K562 (cell line): ENCODE measurements at regions not wholly inside any gene's neighbourhood (a gene's known extent, or its start where the extent isn't known, plus 50 kb on each side); places are given as distances from the start of the nearest gene placed in this dataset.

Experiments
- ATAC-seq: fragments of 200-7000 bp; cut with Tn5 transposase; 3 replicates; pipeline ENCODE4 v1.9.1; 2020; ENCODE audit warnings: moderate library complexity
- BruUV-seq: library from RNA; stranded (reverse); fragments of 400-500 nt; replicated peaks from 2 replicates; lab custom pipeline; 2021; lab: Mats Ljungman, UMichigan
- CTCF ChIA-PET: fragments of 300-600 bp; formaldehyde crosslinking; extraction: SDS; loops from one replicate; lab custom pipeline; 2021; ENCODE audit warnings: low intra/inter-chr PET ratio; lab: Yijun Ruan, JAX
- POLR2A ChIA-PET: fragments of 300-600, 350-650 bp; sonication (Branson Sonifier 250); formaldehyde crosslinking; extraction: SDS; loops from one replicate; lab custom pipeline; 2021; ENCODE audit warnings: antibody characterized with exemption, inconsistent platforms; lab: Yijun Ruan, JAX
- DNase-seq, 4 experiments: peaks; one replicate each; pipeline versions ENCODE4 v3.0.0 to v3.0.0-alpha.2; 2011 to 2018; ENCODE audit warnings: low spot score in 3 of 4, mixed read lengths in 3 of 4; ENCODE audit errors: extremely low read depth in 1 of 4
- FAIRE-seq: peaks from 2 replicates; lab custom pipeline; 2011; peaks lifted over from hg19 to GRCh38; lab: Jason Lieb, UNC
- H2AFZ ChIP-seq: 2 replicates; pipeline ENCODE4 v1.6.0; 2011; ENCODE audit warnings: low read depth, low read length, control low read depth, inconsistent platforms
- H3K27ac ChIP-seq: fragments of 200-600 bp; 3 replicates; pipeline ENCODE4 v1.8.0; 2011; ENCODE audit warnings: low read depth, mild to moderate bottlenecking, control low read depth, inconsistent platforms, low read length, moderate library complexity, mixed read lengths; ENCODE audit errors: extremely low read depth
- H3K27me3 ChIP-seq, 2 experiments: fragments of 300-600 bp in 1 of 2; 2 replicates in 1 of 2; 3 replicates in 1 of 2; pipeline versions ENCODE4 v1.6.0 to v1.8.0; 2011; ENCODE audit warnings: inconsistent platforms in 2 of 2, low read length in 2 of 2, mild to moderate bottlenecking in 1 of 2, mixed read lengths in 1 of 2, moderate library complexity in 1 of 2; ENCODE audit not compliant: control insufficient read depth in 2 of 2, insufficient read depth in 2 of 2
- H3K36me3 ChIP-seq: fragments of 300-600 bp; 3 replicates; pipeline ENCODE4 v1.8.0; 2011; ENCODE audit warnings: mild to moderate bottlenecking, low read length, inconsistent platforms; ENCODE audit not compliant: control insufficient read depth, insufficient read depth
- H3K4me1 ChIP-seq, 2 experiments: fragments of 200-600 bp in 1 of 2; replicated peaks in 1 of 2; 2 replicates in 1 of 2; 3 replicates in 1 of 2; pipeline versions ENCODE4 v1.5.1 to v1.8.0; 2011; ENCODE audit warnings: inconsistent platforms in 2 of 2, low read length in 2 of 2, mild to moderate bottlenecking in 1 of 2, mixed read lengths in 1 of 2, moderate library complexity in 1 of 2; ENCODE audit not compliant: control insufficient read depth in 2 of 2, insufficient read depth in 2 of 2
- H3K4me2 ChIP-seq: 2 replicates; pipeline ENCODE4 v1.6.1; 2011; ENCODE audit warnings: low read length, control low read depth, inconsistent platforms, mixed read lengths; ENCODE audit not compliant: insufficient read depth
- H3K4me3 ChIP-seq: fragments of 200-600 bp; sonication (generic), shearing (Covaris generic); 2 replicates; pipeline ENCODE4 v1.5.1; 2016; ENCODE audit warnings: control low read depth, inconsistent platforms
- H3K79me2 ChIP-seq: fragments of 200-600 bp; 3 replicates; pipeline ENCODE4 v1.8.0; 2011; ENCODE audit warnings: low read length, inconsistent platforms; ENCODE audit not compliant: control insufficient read depth, insufficient read depth
- H3K9ac ChIP-seq, 2 experiments: 2 replicates each; pipeline versions ENCODE4 v1.6.0 to v1.6.1; 2011; ENCODE audit warnings: low read depth in 2 of 2, low read length in 2 of 2, control low read depth in 1 of 2, inconsistent platforms in 1 of 2, mild to moderate bottlenecking in 1 of 2, mixed read lengths in 1 of 2; ENCODE audit not compliant: insufficient read depth in 1 of 2
- H3K9me1 ChIP-seq: one replicate; pipeline ENCODE4 v1.6.0; 2011; ENCODE audit warnings: inconsistent platforms, mild to moderate bottlenecking, low read length, moderate library complexity; ENCODE audit not compliant: control insufficient read depth, insufficient read depth
- H3K9me3 ChIP-seq: replicated peaks from 2 replicates; pipeline ENCODE4 v1.5.1; 2011; ENCODE audit warnings: low read depth, low read length, inconsistent platforms; ENCODE audit not compliant: control insufficient read depth, insufficient read depth
- H4K20me1 ChIP-seq: replicated peaks from 2 replicates; pipeline ENCODE4 v1.6.1; 2011; ENCODE audit warnings: low read length, inconsistent platforms, mixed read lengths; ENCODE audit not compliant: control insufficient read depth, insufficient read depth
- BMI1 ChIP-seq: fragments of 150-350 bp; IDR thresholded peaks from 2 replicates; pipeline ENCODE4 v1.6.1; 2014; ENCODE audit warnings: low read length
- BRCA1 ChIP-seq, 2 experiments: fragments of 450-650 bp in 1 of 2; sonication (generic) in 1 of 2; formaldehyde crosslinking in 1 of 2; IDR thresholded peaks; 2 replicates each; pipeline versions ENCODE4 v1.5.0 to v1.6.1; 2017 to 2020; ENCODE audit warnings: mild to moderate bottlenecking in 1 of 2, missing genetic modification reagents in 1 of 2
- GABPA ChIP-seq: fragments of 200-800 bp; sonication (Bioruptor generic); conservative IDR thresholded peaks from 2 replicates; pipeline ENCODE4 v1.6.1; 2016; ENCODE audit warnings: low read depth, missing genetic modification characterization, missing compliant biosample characterization
- MAFG ChIP-seq: fragments of 450-650 bp; conservative IDR thresholded peaks from 2 replicates; pipeline ENCODE4 v1.6.1; 2016; ENCODE audit warnings: missing genetic modification characterization, missing compliant biosample characterization
- MEF2A ChIP-seq: IDR thresholded peaks from 2 replicates; pipeline ENCODE4 v1.6.1; 2011; ENCODE audit warnings: low read depth, mild to moderate bottlenecking, low read length, moderate library complexity; ENCODE audit not compliant: control insufficient read depth
- MYNN ChIP-seq, 2 experiments: sonication (generic); formaldehyde crosslinking in 1 of 2; IDR thresholded peaks; 2 replicates each; pipeline versions ENCODE4 v1.5.0 to v1.6.1; 2016 to 2020; ENCODE audit warnings: antibody characterized with exemption in 1 of 2, missing genetic modification reagents in 1 of 2
- SAP30 ChIP-seq: fragments of 200-600 bp; sonication (generic); IDR thresholded peaks from 2 replicates; pipeline ENCODE4 v1.6.1; 2012; ENCODE audit warnings: borderline replicate concordance, low read depth, mild to moderate bottlenecking, moderate library complexity, low read length, control low read depth, inconsistent platforms; ENCODE audit not compliant: insufficient read depth, poor library complexity, severe bottlenecking
- SNIP1 ChIP-seq: fragments of 450-650 bp; IDR thresholded peaks from 2 replicates; pipeline ENCODE4 v1.7.1; 2017; ENCODE audit warnings: low read depth, mild to moderate bottlenecking
- U2AF2 ChIP-seq: fragments of 200-400 bp; formaldehyde crosslinking; optimal IDR thresholded peaks from 2 replicates; pipeline ENCODE3; 2017; ENCODE audit warnings: low read depth, mild to moderate bottlenecking, low read length
- ZNF316 ChIP-seq: fragments of 450-650 bp; IDR thresholded peaks from 2 replicates; pipeline ENCODE4 v1.6.1; 2016
- ZNF354B ChIP-seq: fragments of 250-450 bp; sonication (Bioruptor Pico); IDR thresholded peaks from 2 replicates; pipeline ENCODE4 v1.4.0; 2020
- ZNF444 ChIP-seq: fragments of 250-450 bp; sonication (Bioruptor Pico); IDR thresholded peaks from 2 replicates; pipeline ENCODE4 v1.4.0; 2020; ENCODE audit warnings: mild to moderate bottlenecking, moderate library complexity
- ZNF699 ChIP-seq: fragments of 250-450 bp; sonication (Bioruptor Pico); IDR thresholded peaks from 2 replicates; pipeline ENCODE4 v1.8.0; 2021; ENCODE audit warnings: mild to moderate bottlenecking, moderate library complexity; ENCODE audit not compliant: insufficient replicate concordance
- ZNF75A ChIP-seq: fragments of 450-650 bp; formaldehyde crosslinking; IDR thresholded peaks from 2 replicates; pipeline ENCODE4 v1.4.0; 2020; ENCODE audit warnings: mild to moderate bottlenecking
- WGBS: fragments of 100-300 bp; shearing (Covaris generic); methylation state at CpG from one replicate; pipeline ENCODE4 v1.1.6; 2016; ENCODE audit warnings: low coverage, mixed read lengths; ENCODE audit not compliant: insufficient coverage; ENCODE audit errors: missing lambda C conversion rate; 5-methylcytosine and 5-hydroxymethylcytosine counted together
- in situ Hi-C: fragments of 300-500 bp; cut with MboI; formaldehyde crosslinking; loops from 4 replicates; pipeline ENCODE4 v1.15.0; 2018; ENCODE audit warnings: inconsistent platforms, mixed read lengths
- intact Hi-C: fragments of 100-400 bp; cut with micrococcal nuclease; formaldehyde crosslinking; loops from 2 replicates; pipeline ENCODE4 v1.14.2; 2022
- TF ChIP-seq, protein P1 (sequence below): IDR thresholded peaks from 2 replicates; pipeline ENCODE4 v1.6.1; 2014; ENCODE audit warnings: antibody characterized with exemption
- TF ChIP-seq, protein P2 (sequence below): sonication (generic); formaldehyde crosslinking; IDR thresholded peaks from 2 replicates; pipeline ENCODE4 v1.8.1; 2023; ENCODE audit warnings: mild to moderate bottlenecking, missing genetic modification reagents
- TF ChIP-seq, protein P3 (sequence below): sonication (generic); formaldehyde crosslinking; IDR thresholded peaks from 2 replicates; pipeline ENCODE4 v1.8.0; 2022; ENCODE audit warnings: missing genetic modification reagents, mild to moderate bottlenecking, moderate library complexity, borderline replicate concordance

GRCh38 chr18:26783170-26783569, 82.3 kb downstream of the AQP4 start:
- H3K4me1 ChIP-seq: no peaks in the 10 kb centered on the region
- H3K9me1 ChIP-seq: no peaks in the 10 kb centered on the region
- ChIA-PET CTCF (no interaction called here), POLR2A (no interaction called here)
- WGBS: 2% methylated on average over 6 of the region's 6 CpGs
- FAIRE-seq (no peak), ATAC-seq (no peak), DNase-seq (no peak)
- no peaks in the 10 kb centered on the region for H3K27me3 ChIP-seq
- no peaks in the 10 kb centered on the region for H3K36me3 ChIP-seq
- H3K4me3 ChIP-seq: no peak overlapping the region
- H3K9me3 ChIP-seq: no peaks in the 10 kb centered on the region
- in situ Hi-C loops: no loop called here
- no peak overlapping the region for H2AFZ ChIP-seq
- H4K20me1 ChIP-seq: no peaks in the 10 kb centered on the region
- BruUV-seq: no TSS peak
- H3K27ac ChIP-seq: no peak overlapping the region
- no peaks in the 10 kb centered on the region for H3K79me2 ChIP-seq
- H3K9ac ChIP-seq: no peak overlapping the region
- no peak overlapping the region for H3K4me2 ChIP-seq
- intact Hi-C loops: no loop called here
- no peak for TF ChIP-seq ZNF444 (CRISPR knock-in tag)
- no peak for TF ChIP-seq GABPA (tag)
- no peak for TF ChIP-seq MYNN (IDR thresholded peaks at IDR 0.05)
- TF ChIP-seq MYNN (CRISPR knock-in tag; IDR thresholded peaks at IDR 0.05): no peak
- TF ChIP-seq U2AF2: no peak
- TF ChIP-seq MAFG: no peak
- no peak for TF ChIP-seq ZNF316
- no peak for TF ChIP-seq ZNF354B (CRISPR knock-in tag)
- TF ChIP-seq ZNF75A: no peak
- no peak for TF ChIP-seq MEF2A
- TF ChIP-seq BRCA1 (IDR thresholded peaks at IDR 0.05): no peak
- no peak for TF ChIP-seq BRCA1 (CRISPR knock-in tag; IDR thresholded peaks at IDR 0.05)
- TF ChIP-seq BMI1: no peak
- TF ChIP-seq, protein P1, sequence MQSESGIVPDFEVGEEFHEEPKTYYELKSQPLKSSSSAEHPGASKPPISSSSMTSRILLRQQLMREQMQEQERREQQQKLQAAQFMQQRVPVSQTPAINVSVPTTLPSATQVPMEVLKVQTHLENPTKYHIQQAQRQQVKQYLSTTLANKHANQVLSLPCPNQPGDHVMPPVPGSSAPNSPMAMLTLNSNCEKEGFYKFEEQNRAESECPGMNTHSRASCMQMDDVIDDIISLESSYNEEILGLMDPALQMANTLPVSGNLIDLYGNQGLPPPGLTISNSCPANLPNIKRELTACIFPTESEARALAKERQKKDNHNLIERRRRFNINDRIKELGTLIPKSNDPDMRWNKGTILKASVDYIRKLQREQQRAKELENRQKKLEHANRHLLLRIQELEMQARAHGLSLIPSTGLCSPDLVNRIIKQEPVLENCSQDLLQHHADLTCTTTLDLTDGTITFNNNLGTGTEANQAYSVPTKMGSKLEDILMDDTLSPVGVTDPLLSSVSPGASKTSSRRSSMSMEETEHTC: no peak
- no peak for TF ChIP-seq ZNF699 (CRISPR knock-in tag)
- no peak for TF ChIP-seq SAP30
- TF ChIP-seq, protein P2, sequence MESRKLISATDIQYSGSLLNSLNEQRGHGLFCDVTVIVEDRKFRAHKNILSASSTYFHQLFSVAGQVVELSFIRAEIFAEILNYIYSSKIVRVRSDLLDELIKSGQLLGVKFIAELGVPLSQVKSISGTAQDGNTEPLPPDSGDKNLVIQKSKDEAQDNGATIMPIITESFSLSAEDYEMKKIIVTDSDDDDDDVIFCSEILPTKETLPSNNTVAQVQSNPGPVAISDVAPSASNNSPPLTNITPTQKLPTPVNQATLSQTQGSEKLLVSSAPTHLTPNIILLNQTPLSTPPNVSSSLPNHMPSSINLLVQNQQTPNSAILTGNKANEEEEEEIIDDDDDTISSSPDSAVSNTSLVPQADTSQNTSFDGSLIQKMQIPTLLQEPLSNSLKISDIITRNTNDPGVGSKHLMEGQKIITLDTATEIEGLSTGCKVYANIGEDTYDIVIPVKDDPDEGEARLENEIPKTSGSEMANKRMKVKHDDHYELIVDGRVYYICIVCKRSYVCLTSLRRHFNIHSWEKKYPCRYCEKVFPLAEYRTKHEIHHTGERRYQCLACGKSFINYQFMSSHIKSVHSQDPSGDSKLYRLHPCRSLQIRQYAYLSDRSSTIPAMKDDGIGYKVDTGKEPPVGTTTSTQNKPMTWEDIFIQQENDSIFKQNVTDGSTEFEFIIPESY (CRISPR knock-in tag): no peak
- no peak for TF ChIP-seq SNIP1
- TF ChIP-seq, protein P3, sequence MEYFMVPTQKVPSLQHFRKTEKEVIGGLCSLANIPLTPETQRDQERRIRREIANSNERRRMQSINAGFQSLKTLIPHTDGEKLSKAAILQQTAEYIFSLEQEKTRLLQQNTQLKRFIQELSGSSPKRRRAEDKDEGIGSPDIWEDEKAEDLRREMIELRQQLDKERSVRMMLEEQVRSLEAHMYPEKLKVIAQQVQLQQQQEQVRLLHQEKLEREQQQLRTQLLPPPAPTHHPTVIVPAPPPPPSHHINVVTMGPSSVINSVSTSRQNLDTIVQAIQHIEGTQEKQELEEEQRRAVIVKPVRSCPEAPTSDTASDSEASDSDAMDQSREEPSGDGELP (CRISPR knock-in tag): no peak
